ENCODE measurements at regions not wholly inside any gene's neighbourhood (a gene's known extent, or its start where the extent isn't known, plus 50 kb on each side); places are given as distances from the start of the nearest gene placed in this dataset.

DNA sequence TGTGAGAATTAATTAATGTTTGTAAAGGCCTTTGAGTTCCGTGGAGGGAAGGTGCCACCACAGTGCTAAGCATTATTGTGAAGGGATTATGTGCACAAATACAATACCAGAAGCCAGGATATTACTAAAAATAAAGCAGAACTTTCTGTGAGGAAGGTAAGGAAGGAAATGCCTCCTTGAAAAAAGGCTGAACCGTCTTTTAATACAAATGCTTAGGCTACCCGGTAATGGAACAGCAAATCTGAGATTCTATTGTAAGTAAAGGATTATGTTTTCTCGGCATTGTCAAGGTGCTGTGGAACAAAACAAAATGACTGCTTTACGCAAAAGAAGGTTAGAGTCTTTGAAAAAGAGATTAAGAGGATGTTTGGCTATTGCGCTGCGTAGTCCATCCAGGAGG is 57.9 kb upstream of the SPRY1 start:
- 61 to 65% methylated on average over 7 of the region's 7 CpGs for WGBS, 2 donors
- TF ChIP-seq CTCF (IDR thresholded peaks at IDR 0.05; ENCODE audit: control extremely low read depth, extremely low read depth): no peak
- no peak overlapping the region for H3K27ac ChIP-seq (ENCODE audit: low read depth in 1 of 2, low read length in 1 of 2)

DNA sequence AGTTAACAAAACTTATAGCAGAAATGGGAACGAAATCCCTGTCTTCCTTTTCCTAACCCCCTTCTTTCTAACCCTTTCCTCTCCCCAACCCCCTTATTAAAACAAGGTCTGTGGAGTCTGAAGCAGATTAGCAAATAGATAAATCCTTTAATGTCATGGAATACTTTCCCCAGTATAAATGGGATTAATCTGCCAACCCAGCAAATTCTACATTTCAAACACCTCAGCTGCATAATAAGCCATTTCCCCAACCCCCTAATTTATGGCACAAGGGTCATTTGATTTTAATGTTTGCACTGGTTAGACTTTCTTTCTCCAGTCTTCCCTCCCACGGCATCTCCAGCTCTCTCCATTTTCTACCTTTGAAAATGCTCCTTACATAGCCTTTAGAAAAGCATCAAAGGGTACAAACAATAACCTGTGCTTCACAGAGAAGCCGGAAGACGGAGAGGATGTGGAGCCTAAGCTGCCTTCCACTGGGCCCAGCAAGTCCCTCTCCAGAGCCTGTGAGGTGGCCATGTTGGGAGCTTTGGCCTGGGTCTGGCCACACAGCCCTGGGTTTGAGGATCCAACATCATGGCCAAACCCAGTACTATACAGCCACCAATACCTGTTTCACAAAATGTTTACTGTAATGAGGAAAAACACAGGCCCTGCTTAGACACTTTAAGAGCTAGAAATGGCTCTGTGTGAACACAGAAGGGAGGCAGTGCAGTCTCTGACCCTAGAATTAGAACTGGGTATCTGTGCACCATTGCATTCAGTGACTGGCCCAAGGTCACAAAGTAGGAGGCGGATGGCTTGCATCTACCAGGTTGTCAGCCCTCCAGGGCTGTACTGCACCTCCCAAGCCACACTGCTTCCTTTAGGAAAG is 56.9 kb upstream of the SPRY1 start:
- Histone ChIP-seq H3K4me3 (no peak overlapping the region), H3K27me3 (ENCODE audit: control insufficient read depth in 3 of 3, insufficient read depth in 3 of 3, low read length in 2 of 3) (no peaks in the 10 kb centered on the region), H3K9ac (ENCODE audit: insufficient read depth in 1 of 2, low read length in 2 of 2) (no peak overlapping the region), H3K27ac (ENCODE audit: low read depth in 1 of 2, low read length in 1 of 2) (peak overlapping the region in 1 of 2 donors; percentile 13), H3K36me3 (ENCODE audit: control insufficient read depth in 4 of 4, insufficient read depth in 4 of 4, low read length in 4 of 4) (no peaks in the 10 kb centered on the region), H3K4me1 (ENCODE audit: control insufficient read depth in 5 of 5, insufficient read depth in 5 of 5, low read length in 5 of 5) (peaks cover 0 to 4% (median 0%) of the 10 kb centered on the region in 5 donors), H3K9me3 (ENCODE audit: control insufficient read depth in 4 of 4, insufficient read depth in 3 of 4, low read length in 3 of 4) (peaks cover 0 to 2% (median 0%) of the 10 kb centered on the region in 4 donors)
- DNase-seq (no peak), ATAC-seq (ENCODE audit: insufficient read depth, low FRiP score) (no peak)
- WGBS, 2 donors: 94% methylated on average over 5 of the region's 5 CpGs
- TF ChIP-seq CTCF (IDR thresholded peaks at IDR 0.05; ENCODE audit: control extremely low read depth, extremely low read depth): no peak

More for the DNA sequence above, 57.9 kb upstream of the SPRY1 start:
- peaks cover 0 to 4% (median 0%) of the 10 kb centered on the region in 5 donors for H3K4me1 ChIP-seq (ENCODE audit: control insufficient read depth in 5 of 5, insufficient read depth in 5 of 5, low read length in 5 of 5)
- no peaks in the 10 kb centered on the region for H3K36me3 ChIP-seq (ENCODE audit: control insufficient read depth in 4 of 4, insufficient read depth in 4 of 4, low read length in 4 of 4)
- no peak overlapping the region for H3K4me3 ChIP-seq
- no peaks in the 10 kb centered on the region for H3K27me3 ChIP-seq (ENCODE audit: control insufficient read depth in 3 of 3, insufficient read depth in 3 of 3, low read length in 2 of 3)
- DNase-seq: no peak
- no peak overlapping the region for H3K9ac ChIP-seq (ENCODE audit: insufficient read depth in 1 of 2, low read length in 2 of 2)
- H3K9me3 ChIP-seq (ENCODE audit: control insufficient read depth in 4 of 4, insufficient read depth in 3 of 4, low read length in 3 of 4): peaks cover 0 to 2% (median 0%) of the 10 kb centered on the region in 4 donors
- ATAC-seq (ENCODE audit: insufficient read depth, low FRiP score): no peak

- ATAC-seq (ENCODE audit: insufficient read depth, low FRiP score) (peak; percentile 81), DNase-seq (no peak)
- Histone ChIP-seq H3K27ac (ENCODE audit: low read depth in 1 of 2, low read length in 1 of 2) (no peak overlapping the region), H3K4me1 (ENCODE audit: control insufficient read depth in 5 of 5, insufficient read depth in 5 of 5, low read length in 5 of 5) (peaks cover 0 to 4% (median under 1%) of the 10 kb centered on the region in 5 donors), H3K27me3 (ENCODE audit: control insufficient read depth in 3 of 3, insufficient read depth in 3 of 3, low read length in 2 of 3) (no peaks in the 10 kb centered on the region), H3K4me3 (no peak overlapping the region), H3K36me3 (ENCODE audit: control insufficient read depth in 4 of 4, insufficient read depth in 4 of 4, low read length in 4 of 4) (no peaks in the 10 kb centered on the region), H3K9me3 (ENCODE audit: control insufficient read depth in 4 of 4, insufficient read depth in 3 of 4, low read length in 3 of 4) (peaks cover 0 to 2% (median 0%) of the 10 kb centered on the region in 4 donors), H3K9ac (ENCODE audit: insufficient read depth in 1 of 2, low read length in 2 of 2) (no peak overlapping the region)
- TF ChIP-seq CTCF (IDR thresholded peaks at IDR 0.05; ENCODE audit: control extremely low read depth, extremely low read depth): no peak
- WGBS, 2 donors: 73 to 88% methylated on average over 7 of the region's 7 CpGs
These were observed 56.3 kb upstream of the SPRY1 start for GRCh38 chr4:123340381-123340701.
